Esophagus (tissue), 2 donors: ENCODE measurements at regions not wholly inside any gene's neighbourhood (a gene's known extent, or its start where the extent isn't known, plus 50 kb on each side); places are given as distances from the start of the nearest gene placed in this dataset.

ENCODE experiments used
- H3K27ac ChIP-seq, 2 donors: one replicate each; pipeline ENCODE4 v1.5.1; 2013; ENCODE audit warnings: low read depth in 2 of 2, mild to moderate bottlenecking in 2 of 2, inconsistent platforms in 1 of 2, low read length in 1 of 2, moderate library complexity in 1 of 2
- H3K27me3 ChIP-seq, 2 donors: one replicate each; pipeline ENCODE4 v1.6.1; 2013; ENCODE audit warnings: low read length in 2 of 2, control low read depth in 1 of 2, mild to moderate bottlenecking in 1 of 2; ENCODE audit not compliant: insufficient read depth in 2 of 2, control insufficient read depth in 1 of 2
- H3K36me3 ChIP-seq, 2 donors: one replicate each; pipeline ENCODE4 v1.6.1; 2013; ENCODE audit warnings: low read length in 1 of 2; ENCODE audit not compliant: control insufficient read depth in 2 of 2, insufficient read depth in 2 of 2
- H3K4me1 ChIP-seq, 2 donors: one replicate each; pipeline ENCODE4 v1.6.1; 2013; ENCODE audit warnings: low read length in 1 of 2; ENCODE audit not compliant: control insufficient read depth in 2 of 2, insufficient read depth in 2 of 2
- H3K4me3 ChIP-seq, 2 donors: one replicate each; pipeline ENCODE4 v1.5.1; 2013; ENCODE audit warnings: low read length in 2 of 2, mild to moderate bottlenecking in 2 of 2, low read depth in 1 of 2, moderate library complexity in 1 of 2
- H3K9me3 ChIP-seq, 2 donors: one replicate each; pipeline ENCODE4 v1.6.1; 2013; ENCODE audit warnings: mild to moderate bottlenecking in 2 of 2, low read depth in 1 of 2, low read length in 1 of 2, moderate library complexity in 1 of 2; ENCODE audit not compliant: control insufficient read depth in 2 of 2, insufficient read depth in 1 of 2
- WGBS, 2 donors: extraction: QIAGEN DNeasy Blood & Tissue Kit; methylation state at CpG; one replicate each; pipeline ENCODE4 v1.1.7; 2013; 5-methylcytosine and 5-hydroxymethylcytosine counted together
- donor health status: healthy with polysubstance abuse.
- donor health status: Bipolar disorder and iron deficiency.

DNA sequence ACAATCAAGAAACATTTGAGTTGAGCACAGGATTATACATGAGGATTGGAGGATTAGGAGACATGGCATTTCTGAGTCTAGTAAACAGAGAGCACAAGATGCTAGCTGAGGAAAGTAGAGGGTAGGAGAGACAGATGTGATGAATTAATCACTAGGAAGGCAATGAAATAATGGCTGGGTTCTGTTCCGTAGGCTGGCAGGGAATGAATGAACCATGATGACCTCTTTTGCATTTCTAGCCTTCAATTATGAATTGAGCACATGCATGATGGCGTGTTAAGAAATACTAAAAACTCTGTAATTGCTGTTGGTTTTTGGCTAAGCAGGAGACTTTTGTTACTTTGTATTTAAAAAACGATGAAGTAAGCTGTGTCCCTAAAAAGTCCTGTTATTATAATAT, 420.0 kb upstream of the TLE4 start:
- Histone ChIP-seq H3K36me3 (no peaks in the 10 kb centered on the region), H3K4me1 (no peaks in the 10 kb centered on the region), H3K9me3 (no peaks in the 10 kb centered on the region), H3K4me3 (no peak overlapping the region), H3K27ac (no peak overlapping the region), H3K27me3 (no peaks in the 10 kb centered on the region)
- WGBS, 2 donors = 75 to 86% methylated on average over 3 of the region's 3 CpGs

DNA sequence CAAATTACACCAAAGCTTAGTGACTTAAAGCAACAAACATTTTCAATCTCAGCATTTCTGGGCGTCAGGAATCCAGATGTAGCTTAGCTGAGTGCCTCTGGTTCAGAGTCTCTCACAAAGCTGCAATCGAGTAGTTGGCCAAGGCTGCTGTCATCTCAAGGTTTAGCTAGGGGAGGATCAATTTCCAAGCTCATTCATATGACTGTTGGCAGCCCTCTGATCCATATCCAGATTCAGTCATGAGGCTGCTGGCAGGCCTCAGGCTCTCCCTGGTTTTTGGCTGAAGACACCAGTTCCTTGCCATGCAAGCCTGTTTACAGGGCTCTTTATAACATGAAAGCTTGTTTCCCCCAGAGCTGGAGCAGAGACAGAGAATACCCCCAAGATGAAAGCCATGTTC, 419.5 kb upstream of the TLE4 start:
- Histone ChIP-seq H3K27ac (no peak overlapping the region), H3K4me1 (no peaks in the 10 kb centered on the region), H3K4me3 (no peak overlapping the region), H3K36me3 (no peaks in the 10 kb centered on the region), H3K9me3 (no peaks in the 10 kb centered on the region), H3K27me3 (no peaks in the 10 kb centered on the region)
- 25 to 34% methylated on average over 2 of the region's 2 CpGs for WGBS, 2 donors

DNA sequence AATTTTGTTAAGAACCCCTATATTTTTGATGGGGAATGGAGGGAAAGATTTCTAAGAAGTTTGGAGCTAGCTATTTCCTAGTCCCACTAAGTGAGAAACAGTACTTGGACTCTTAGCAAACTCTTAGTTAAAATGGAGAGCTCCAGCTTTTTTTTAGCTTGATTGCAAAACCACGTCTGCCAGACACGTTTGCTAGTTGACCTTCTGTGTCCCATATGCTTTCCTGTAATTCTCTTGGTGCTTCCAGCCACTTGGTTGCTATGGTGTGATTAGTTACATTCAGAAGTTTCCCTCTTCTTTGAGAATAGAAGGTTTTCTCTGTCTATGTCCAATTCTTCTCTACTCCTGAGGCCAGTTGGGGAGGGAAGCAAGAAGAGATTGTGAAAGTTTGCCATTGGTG, 417.0 kb upstream of the TLE4 start:
- WGBS, 2 donors = 14 to 30% methylated on average over 2 of the region's 2 CpGs
- Histone ChIP-seq H3K36me3 (no peaks in the 10 kb centered on the region), H3K4me1 (no peaks in the 10 kb centered on the region), H3K27ac (no peak overlapping the region), H3K4me3 (no peak overlapping the region), H3K9me3 (no peaks in the 10 kb centered on the region), H3K27me3 (no peaks in the 10 kb centered on the region)

DNA sequence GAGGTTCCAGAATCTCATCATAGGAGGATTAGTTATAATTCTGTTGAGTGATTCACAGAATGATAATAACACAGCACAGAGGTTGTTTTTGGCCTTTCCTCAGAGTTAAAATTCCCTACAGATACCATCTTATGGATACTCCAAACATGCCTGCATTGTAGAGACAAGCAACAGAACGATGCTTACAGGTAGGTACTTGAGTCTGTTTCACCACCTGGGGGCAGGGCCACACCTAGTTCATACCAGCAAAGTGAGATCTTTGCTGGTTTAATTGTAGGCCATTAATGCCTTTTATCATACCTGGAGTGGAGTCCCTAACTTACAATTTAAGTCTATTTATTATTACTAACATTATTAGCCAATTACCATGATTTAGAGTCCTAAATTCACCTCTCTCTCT, 416.5 kb upstream of the TLE4 start:
- no peaks in the 10 kb centered on the region for H3K4me1 ChIP-seq
- H3K36me3 ChIP-seq = no peaks in the 10 kb centered on the region
- WGBS, 2 donors = 39 to 48% methylated on average over 1 of the region's 1 CpG
- H3K27ac ChIP-seq = no peak overlapping the region
- no peaks in the 10 kb centered on the region for H3K27me3 ChIP-seq
- no peaks in the 10 kb centered on the region for H3K9me3 ChIP-seq
- no peak overlapping the region for H3K4me3 ChIP-seq

GRCh38 chr9:79163544-79163943, 408.2 kb upstream of the TLE4 start:
- Histone ChIP-seq H3K4me3 (no peak overlapping the region), H3K4me1 (no peaks in the 10 kb centered on the region), H3K36me3 (no peaks in the 10 kb centered on the region), H3K27ac (no peak overlapping the region), H3K9me3 (no peaks in the 10 kb centered on the region), H3K27me3 (no peaks in the 10 kb centered on the region)
- WGBS, 2 donors = 88 to 91% methylated on average over 2 of the region's 2 CpGs

- no peaks in the 10 kb centered on the region for H3K27me3 ChIP-seq
- WGBS, 2 donors = 49 to 52% methylated on average over 4 of the region's 4 CpGs
- no peak overlapping the region for H3K27ac ChIP-seq
Measured at GRCh38 chr9:79164406-79164805, 407.4 kb upstream of the TLE4 start.

GRCh38 chr9:79165020-79165780, 406.6 kb upstream of the TLE4 start:
- Histone ChIP-seq H3K36me3 (no peaks in the 10 kb centered on the region), H3K9me3 (no peaks in the 10 kb centered on the region), H3K27ac (no peak overlapping the region), H3K4me1 (no peaks in the 10 kb centered on the region), H3K27me3 (no peaks in the 10 kb centered on the region), H3K4me3 (no peak overlapping the region)
- WGBS, 2 donors = 45 to 54% methylated on average over 5 of the region's 5 CpGs

More at GRCh38 chr9:79164406-79164805, 407.4 kb upstream of the TLE4 start:
- Histone ChIP-seq H3K4me1 (no peaks in the 10 kb centered on the region), H3K36me3 (no peaks in the 10 kb centered on the region), H3K9me3 (no peaks in the 10 kb centered on the region), H3K4me3 (no peak overlapping the region)

- H3K27me3 ChIP-seq = no peaks in the 10 kb centered on the region
- no peaks in the 10 kb centered on the region for H3K9me3 ChIP-seq
- no peak overlapping the region for H3K4me3 ChIP-seq
- no peak overlapping the region for H3K27ac ChIP-seq
- no peaks in the 10 kb centered on the region for H3K36me3 ChIP-seq
- H3K4me1 ChIP-seq = no peaks in the 10 kb centered on the region
- 29 to 34% methylated on average over 3 of the region's 3 CpGs for WGBS, 2 donors
Measured at GRCh38 chr9:79166005-79166404, 405.8 kb upstream of the TLE4 start.

DNA sequence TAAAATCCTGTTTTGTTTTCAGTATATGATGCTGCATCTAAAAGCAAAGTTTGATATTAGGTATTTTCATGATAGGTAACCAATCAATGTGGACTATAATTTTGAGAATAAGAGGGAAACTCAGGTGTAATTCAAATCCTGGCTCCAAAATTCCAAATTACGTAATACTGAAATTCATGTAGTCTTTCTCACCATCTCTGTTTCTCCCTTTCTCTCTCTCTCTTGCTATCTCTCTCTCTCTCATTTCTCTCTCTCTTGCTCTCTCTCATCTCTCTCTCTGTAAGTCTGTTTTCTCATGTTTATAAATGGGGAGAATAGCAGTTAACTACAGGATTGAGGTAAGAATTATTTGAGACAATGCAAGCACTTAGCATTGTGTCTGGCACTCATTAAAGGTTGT, 401.1 kb upstream of the TLE4 start:
- Histone ChIP-seq H3K9me3 (no peaks in the 10 kb centered on the region), H3K36me3 (no peaks in the 10 kb centered on the region), H3K27me3 (no peaks in the 10 kb centered on the region), H3K4me1 (no peaks in the 10 kb centered on the region), H3K27ac (no peak overlapping the region), H3K4me3 (no peak overlapping the region)
- WGBS, 2 donors = 83 to 97% methylated on average over 1 of the region's 1 CpG

- no peaks in the 10 kb centered on the region for H3K4me1 ChIP-seq
- H3K4me3 ChIP-seq = no peak overlapping the region
- no peak overlapping the region for H3K27ac ChIP-seq
- H3K36me3 ChIP-seq = no peaks in the 10 kb centered on the region
- no peaks in the 10 kb centered on the region for H3K27me3 ChIP-seq
- no peaks in the 10 kb centered on the region for H3K9me3 ChIP-seq
- WGBS, 2 donors = 86% methylated on average over 3 of the region's 3 CpGs
Measured at GRCh38 chr9:79173932-79174331, 397.8 kb upstream of the TLE4 start.
